ENCODE measurements at regions not wholly inside any gene's neighbourhood (a gene's known extent, or its start where the extent isn't known, plus 50 kb on each side); places are given as distances from the start of the nearest gene placed in this dataset.
A peak's percentile ranks its signal among the peaks of the same experiment; 100 is the strongest.

DNA sequence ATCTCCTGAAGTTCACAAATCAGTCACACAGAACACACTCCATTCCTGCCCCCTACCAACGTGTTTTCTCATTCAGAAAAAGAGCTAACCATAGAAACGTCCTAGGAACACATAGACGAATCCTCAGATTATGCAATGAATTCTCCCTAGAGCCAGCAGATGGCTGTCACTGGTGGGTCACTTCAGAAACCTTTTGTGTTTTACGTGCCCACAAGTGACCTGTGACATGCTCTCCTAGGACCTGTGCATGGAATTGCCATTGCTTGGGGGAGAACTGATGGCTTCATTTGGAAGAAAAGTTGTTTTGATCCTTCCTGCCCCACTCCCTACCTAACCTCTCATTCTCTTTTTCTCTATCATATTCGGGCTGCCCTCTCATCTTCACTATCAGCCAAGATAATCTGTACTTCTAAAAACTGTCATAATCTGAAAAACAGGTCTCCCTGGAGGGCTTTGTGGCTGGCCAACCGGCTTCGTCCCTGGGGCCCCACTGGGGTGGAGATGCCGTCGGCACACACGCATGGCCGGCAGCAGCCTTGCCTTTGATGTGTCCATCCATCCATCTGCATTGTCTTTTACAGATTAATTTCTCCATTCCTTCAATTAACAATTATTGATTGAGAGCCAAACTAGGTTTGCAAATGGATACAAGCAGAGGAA lies 144.1 kb upstream of the SERP2 start:
- TF ChIP-seq, protein P1, sequence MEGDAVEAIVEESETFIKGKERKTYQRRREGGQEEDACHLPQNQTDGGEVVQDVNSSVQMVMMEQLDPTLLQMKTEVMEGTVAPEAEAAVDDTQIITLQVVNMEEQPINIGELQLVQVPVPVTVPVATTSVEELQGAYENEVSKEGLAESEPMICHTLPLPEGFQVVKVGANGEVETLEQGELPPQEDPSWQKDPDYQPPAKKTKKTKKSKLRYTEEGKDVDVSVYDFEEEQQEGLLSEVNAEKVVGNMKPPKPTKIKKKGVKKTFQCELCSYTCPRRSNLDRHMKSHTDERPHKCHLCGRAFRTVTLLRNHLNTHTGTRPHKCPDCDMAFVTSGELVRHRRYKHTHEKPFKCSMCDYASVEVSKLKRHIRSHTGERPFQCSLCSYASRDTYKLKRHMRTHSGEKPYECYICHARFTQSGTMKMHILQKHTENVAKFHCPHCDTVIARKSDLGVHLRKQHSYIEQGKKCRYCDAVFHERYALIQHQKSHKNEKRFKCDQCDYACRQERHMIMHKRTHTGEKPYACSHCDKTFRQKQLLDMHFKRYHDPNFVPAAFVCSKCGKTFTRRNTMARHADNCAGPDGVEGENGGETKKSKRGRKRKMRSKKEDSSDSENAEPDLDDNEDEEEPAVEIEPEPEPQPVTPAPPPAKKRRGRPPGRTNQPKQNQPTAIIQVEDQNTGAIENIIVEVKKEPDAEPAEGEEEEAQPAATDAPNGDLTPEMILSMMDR (IDR thresholded peaks at IDR 0.05; ENCODE audit: insufficient read depth, low read length, poor library complexity, severe bottlenecking): no peak
- Histone ChIP-seq H3K4me3 (ENCODE audit: low read depth, low read length) (no peak overlapping the region), H3K36me3 (ENCODE audit: control insufficient read depth, insufficient read depth, low read length) (no peaks in the 10 kb centered on the region), H3K27me3 (ENCODE audit: control insufficient read depth, insufficient read depth, low read length) (no peaks in the 10 kb centered on the region)
- DNase-seq (ENCODE audit: low read depth): no peak

DNA sequence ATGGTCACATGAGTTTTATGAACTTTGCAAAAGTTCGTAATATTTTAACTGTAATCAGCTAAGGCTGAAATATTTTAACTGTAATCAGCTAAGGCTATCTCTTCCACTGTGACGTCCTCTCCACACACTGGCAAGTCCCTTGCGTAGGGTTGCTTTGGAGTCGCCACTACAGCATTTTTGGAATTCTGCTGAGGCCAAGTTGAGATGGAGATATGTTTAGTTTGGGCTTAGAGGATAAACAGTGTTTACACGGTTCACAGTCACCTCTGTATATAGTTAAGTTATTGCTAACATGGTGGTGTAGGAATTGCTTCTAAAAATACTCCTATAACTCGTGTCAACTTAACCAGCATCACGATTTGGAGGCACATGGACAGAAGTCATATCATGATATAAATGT lies 143.6 kb upstream of the SERP2 start:
- Histone ChIP-seq H3K4me3 (ENCODE audit: low read depth, low read length) (no peak overlapping the region), H3K27me3 (ENCODE audit: control insufficient read depth, insufficient read depth, low read length) (no peaks in the 10 kb centered on the region), H3K36me3 (ENCODE audit: control insufficient read depth, insufficient read depth, low read length) (no peaks in the 10 kb centered on the region)
- no peak for DNase-seq (ENCODE audit: low read depth)
- TF ChIP-seq, protein P1 (IDR thresholded peaks at IDR 0.05; ENCODE audit: insufficient read depth, low read length, poor library complexity, severe bottlenecking): no peak

DNA sequence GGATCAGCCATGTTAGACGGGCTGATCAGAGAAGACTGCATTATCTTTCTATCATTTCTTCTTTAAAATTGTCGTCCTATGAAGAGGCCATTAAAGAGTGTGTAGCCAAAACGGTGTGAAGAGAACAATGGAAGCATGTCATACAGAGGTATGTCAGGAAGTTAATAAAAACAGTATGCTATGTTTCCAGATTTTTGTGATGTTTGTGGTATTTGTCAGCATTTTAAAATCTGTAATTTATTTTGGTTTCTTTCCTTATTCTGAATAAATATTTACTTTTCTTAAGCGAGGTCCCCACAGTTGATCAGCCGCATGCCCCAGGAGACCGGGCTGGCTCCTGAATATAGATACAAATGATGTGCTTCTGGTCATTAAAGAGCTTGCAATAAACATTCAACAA lies 142.9 kb upstream of the SERP2 start:
- Histone ChIP-seq H3K36me3 (ENCODE audit: control insufficient read depth, insufficient read depth, low read length) (no peaks in the 10 kb centered on the region), H3K4me3 (ENCODE audit: low read depth, low read length) (no peak overlapping the region), H3K27me3 (ENCODE audit: control insufficient read depth, insufficient read depth, low read length) (no peaks in the 10 kb centered on the region)
- DNase-seq (ENCODE audit: low read depth): no peak
- TF ChIP-seq, protein P1 (IDR thresholded peaks at IDR 0.05; ENCODE audit: insufficient read depth, low read length, poor library complexity, severe bottlenecking): no peak

DNA sequence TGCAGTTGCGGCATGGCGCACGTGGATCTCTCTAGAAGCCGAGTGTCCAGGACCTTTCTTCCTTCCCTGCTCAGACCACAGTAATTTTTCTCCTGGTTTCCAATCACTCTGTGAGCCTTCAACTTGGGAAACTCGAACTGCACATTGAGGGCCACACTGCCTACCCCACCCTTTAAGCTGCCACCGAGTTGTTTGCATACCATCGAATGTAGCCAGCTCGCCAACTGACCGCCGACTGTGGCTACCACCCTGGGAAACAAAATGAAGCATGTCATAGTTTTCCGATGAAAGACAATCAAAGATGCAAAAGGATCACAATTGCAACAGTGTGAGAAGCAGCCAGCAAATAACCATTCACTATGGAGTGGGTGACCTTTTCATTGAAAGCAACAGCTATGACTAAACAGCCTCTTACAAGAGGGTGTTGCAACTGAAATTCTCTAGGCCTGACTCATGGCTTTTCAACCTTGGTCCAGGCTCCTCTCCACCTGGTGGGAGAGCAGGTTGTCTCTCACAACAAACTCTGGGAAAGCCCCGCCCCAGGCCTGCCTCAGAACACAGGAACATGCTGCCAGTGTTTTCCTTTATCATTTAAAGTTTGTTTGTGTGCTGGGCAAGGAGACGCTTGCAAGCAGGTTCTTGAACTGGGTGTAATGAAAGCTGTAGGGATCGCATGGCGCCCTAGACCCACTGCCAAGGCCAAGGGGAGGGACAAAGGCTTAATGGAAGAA lies 141.7 kb upstream of the SERP2 start:
- peak; percentile 99 for DNase-seq (ENCODE audit: low read depth)
- Histone ChIP-seq H3K4me3 (ENCODE audit: low read depth, low read length) (no peak overlapping the region), H3K36me3 (ENCODE audit: control insufficient read depth, insufficient read depth, low read length) (no peaks in the 10 kb centered on the region), H3K27me3 (ENCODE audit: control insufficient read depth, insufficient read depth, low read length) (no peaks in the 10 kb centered on the region)
- TF ChIP-seq, protein P1 (IDR thresholded peaks at IDR 0.05; ENCODE audit: insufficient read depth, low read length, poor library complexity, severe bottlenecking): peak; percentile 24

DNA sequence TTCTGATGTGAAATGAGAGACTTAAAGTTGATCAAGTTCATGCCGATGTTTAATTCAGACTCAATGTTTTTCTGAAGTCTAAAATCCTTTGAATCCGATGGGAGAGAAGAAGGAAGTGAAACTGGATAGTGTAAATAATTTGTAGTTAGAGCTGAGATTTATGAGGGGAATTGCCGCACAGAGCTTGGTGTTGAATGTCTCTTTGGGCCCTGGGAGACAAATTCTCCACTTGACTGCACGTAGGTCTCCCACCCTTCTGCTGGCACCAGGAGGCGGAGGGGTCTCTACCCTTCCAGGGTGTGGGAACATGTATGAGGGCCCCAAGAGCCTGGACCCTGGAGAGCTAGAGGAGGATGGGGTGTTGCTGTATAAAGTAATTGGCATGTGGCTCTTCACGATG lies 140.8 kb upstream of the SERP2 start:
- Histone ChIP-seq H3K27me3 (ENCODE audit: control insufficient read depth, insufficient read depth, low read length) (no peaks in the 10 kb centered on the region), H3K4me3 (ENCODE audit: low read depth, low read length) (no peak overlapping the region), H3K36me3 (ENCODE audit: control insufficient read depth, insufficient read depth, low read length) (no peaks in the 10 kb centered on the region)
- TF ChIP-seq, protein P1 (IDR thresholded peaks at IDR 0.05; ENCODE audit: insufficient read depth, low read length, poor library complexity, severe bottlenecking): no peak
- DNase-seq (ENCODE audit: low read depth): no peak
